Smooth muscle cell (in vitro differentiated cells): ENCODE measurements at regions not wholly inside any gene's neighbourhood (a gene's known extent, or its start where the extent isn't known, plus 50 kb on each side); places are given as distances from the start of the nearest gene placed in this dataset.
A peak's percentile ranks its signal among the peaks of the same experiment; 100 is the strongest.

Source experiments
- DNase-seq: peaks from one replicate; lab custom pipeline; 2025; ENCODE audit not compliant: unreplicated experiment; lab: John Stamatoyannopoulos, UW
- H2AFZ ChIP-seq: fragments of 200-600 bp; sonication (generic); 2 replicates; pipeline ENCODE4 v1.6.0; 2016; ENCODE audit warnings: antibody characterized with exemption, low read depth, mild to moderate bottlenecking
- H3F3A ChIP-seq: fragments of 200-600 bp; sonication (generic); 2 replicates; pipeline ENCODE4 v1.6.0; 2017; ENCODE audit warnings: antibody characterized with exemption, low read depth
- H3K27ac ChIP-seq: fragments of 200-600 bp; sonication (generic); 2 replicates; pipeline ENCODE4 v1.5.1; 2016; ENCODE audit warnings: low read depth, mild to moderate bottlenecking
- H3K27me3 ChIP-seq: fragments of 200-600 bp; sonication (generic); 2 replicates; pipeline ENCODE4 v1.6.1; 2016; ENCODE audit warnings: low read depth, mild to moderate bottlenecking
- H3K36me3 ChIP-seq: fragments of 200-600 bp; sonication (generic); 2 replicates; pipeline ENCODE4 v1.5.1; 2016; ENCODE audit warnings: low read depth
- H3K4me1 ChIP-seq: fragments of 200-600 bp; sonication (generic); 2 replicates; pipeline ENCODE4 v1.5.1; 2016; ENCODE audit warnings: low read depth
- H3K4me2 ChIP-seq: fragments of 200-600 bp; sonication (generic); 2 replicates; pipeline ENCODE4 v1.6.0; 2016; ENCODE audit warnings: mild to moderate bottlenecking
- H3K4me3 ChIP-seq: fragments of 200-600 bp; sonication (generic); 2 replicates; pipeline ENCODE4 v1.5.1; 2016; ENCODE audit warnings: mild to moderate bottlenecking
- H3K79me2 ChIP-seq: fragments of 200-600 bp; sonication (generic); 2 replicates; pipeline ENCODE4 v1.6.0; 2016; ENCODE audit warnings: low read depth, mild to moderate bottlenecking
- H3K9ac ChIP-seq: fragments of 200-600 bp; sonication (generic); 2 replicates; pipeline ENCODE4 v1.6.0; 2016; ENCODE audit warnings: low read depth
- H3K9me3 ChIP-seq: fragments of 200-600 bp; sonication (generic); replicated peaks from 2 replicates; pipeline ENCODE4 v1.5.1; 2016; ENCODE audit warnings: low read depth
- H4K20me1 ChIP-seq: fragments of 200-600 bp; sonication (generic); 2 replicates; pipeline ENCODE4 v1.6.0; 2016; ENCODE audit warnings: low read depth
- WGBS: methylation state at CpG from one replicate; pipeline ENCODE4 v1.1.7; 2016; ENCODE audit warnings: low lambda C conversion rate; 5-methylcytosine and 5-hydroxymethylcytosine counted together
- TF ChIP-seq, protein P1 (sequence below): fragments of 200-600 bp; sonication (generic); IDR thresholded peaks from 2 replicates; pipeline ENCODE4 v1.5.1; 2017; ENCODE audit warnings: borderline replicate concordance, mild to moderate bottlenecking, antibody characterized with exemption; ENCODE audit not compliant: insufficient read depth, poor library complexity, severe bottlenecking

DNA sequence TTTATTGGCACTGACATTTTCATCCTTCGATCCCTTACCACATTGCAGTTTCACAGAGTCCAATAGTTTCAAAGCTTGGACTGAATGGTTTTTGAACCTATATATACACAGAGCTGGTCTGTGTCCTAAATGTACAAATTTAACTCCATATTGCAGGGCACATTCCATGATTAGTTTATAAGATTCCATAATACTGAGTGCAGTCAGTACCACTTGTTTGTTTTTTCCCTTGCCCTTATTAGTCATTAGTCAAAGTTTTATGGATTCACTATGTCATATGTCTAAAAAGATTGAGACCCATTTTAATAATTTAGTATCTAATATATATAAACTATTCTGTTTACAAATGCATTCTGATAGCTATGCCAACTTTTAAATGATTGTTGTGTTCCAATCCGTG lies 654.8 kb upstream of the MEF2C start:
- Histone ChIP-seq H3K4me2 (no peak overlapping the region), H3K9me3 (no peaks in the 10 kb centered on the region), H3F3A (no peaks in the 10 kb centered on the region), H3K4me3 (no peak overlapping the region), H3K9ac (no peak overlapping the region), H3K36me3 (no peaks in the 10 kb centered on the region), H3K79me2 (no peaks in the 10 kb centered on the region), H3K27me3 (no peaks in the 10 kb centered on the region), H4K20me1 (no peaks in the 10 kb centered on the region), H3K27ac (no peak overlapping the region), H2AFZ (no peak overlapping the region), H3K4me1 (no peaks in the 10 kb centered on the region)
- no peak for DNase-seq
- TF ChIP-seq, protein P1, sequence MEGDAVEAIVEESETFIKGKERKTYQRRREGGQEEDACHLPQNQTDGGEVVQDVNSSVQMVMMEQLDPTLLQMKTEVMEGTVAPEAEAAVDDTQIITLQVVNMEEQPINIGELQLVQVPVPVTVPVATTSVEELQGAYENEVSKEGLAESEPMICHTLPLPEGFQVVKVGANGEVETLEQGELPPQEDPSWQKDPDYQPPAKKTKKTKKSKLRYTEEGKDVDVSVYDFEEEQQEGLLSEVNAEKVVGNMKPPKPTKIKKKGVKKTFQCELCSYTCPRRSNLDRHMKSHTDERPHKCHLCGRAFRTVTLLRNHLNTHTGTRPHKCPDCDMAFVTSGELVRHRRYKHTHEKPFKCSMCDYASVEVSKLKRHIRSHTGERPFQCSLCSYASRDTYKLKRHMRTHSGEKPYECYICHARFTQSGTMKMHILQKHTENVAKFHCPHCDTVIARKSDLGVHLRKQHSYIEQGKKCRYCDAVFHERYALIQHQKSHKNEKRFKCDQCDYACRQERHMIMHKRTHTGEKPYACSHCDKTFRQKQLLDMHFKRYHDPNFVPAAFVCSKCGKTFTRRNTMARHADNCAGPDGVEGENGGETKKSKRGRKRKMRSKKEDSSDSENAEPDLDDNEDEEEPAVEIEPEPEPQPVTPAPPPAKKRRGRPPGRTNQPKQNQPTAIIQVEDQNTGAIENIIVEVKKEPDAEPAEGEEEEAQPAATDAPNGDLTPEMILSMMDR: no peak
- WGBS: 94% methylated on average over 2 of the region's 2 CpGs

DNA sequence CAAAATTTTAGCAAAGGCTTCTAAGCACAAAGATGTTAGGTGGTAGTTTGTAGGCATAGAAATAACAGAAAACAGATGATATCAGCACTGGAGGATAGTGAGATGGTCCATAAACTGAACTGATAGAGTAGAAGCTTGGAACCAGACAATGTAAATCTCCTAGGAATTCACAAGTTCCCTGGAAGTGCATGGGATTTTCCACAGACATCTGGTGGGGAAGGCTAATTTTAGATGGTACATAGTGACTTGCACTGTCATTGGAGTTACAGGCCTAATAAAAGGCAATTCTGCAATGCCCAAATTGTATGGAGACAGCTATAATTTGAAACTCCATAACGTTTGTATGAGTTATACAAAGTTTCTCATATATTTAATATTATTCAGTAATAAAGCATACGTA lies 653.0 kb upstream of the MEF2C start:
- DNase-seq: no peak
- H3F3A ChIP-seq: no peaks in the 10 kb centered on the region
- no peaks in the 10 kb centered on the region for H4K20me1 ChIP-seq

DNA sequence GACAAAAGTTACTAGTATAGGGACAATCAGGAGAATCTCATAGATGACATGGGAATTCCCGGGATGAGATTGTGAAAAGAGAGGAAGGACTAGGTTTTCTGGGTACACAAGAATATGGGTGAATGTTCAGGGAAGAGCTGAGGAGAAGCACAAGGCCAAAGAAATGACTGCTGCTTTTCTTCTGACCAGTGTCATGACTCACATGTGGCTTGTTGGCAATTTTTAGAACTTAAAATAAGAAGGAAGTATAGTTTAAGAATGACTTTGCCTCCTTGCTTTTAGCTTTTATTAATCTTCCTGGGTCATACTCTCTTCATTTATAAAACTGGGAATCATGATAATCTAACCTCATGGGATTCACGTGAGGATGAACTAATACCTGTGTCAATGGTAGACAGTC lies 652.4 kb upstream of the MEF2C start:
- H2AFZ ChIP-seq: peak overlapping the region; percentile 6
- no peak for DNase-seq

More for the DNA sequence above, 653.0 kb upstream of the MEF2C start:
- Histone ChIP-seq H3K27ac (peak overlapping the region; percentile 14), H3K27me3 (no peaks in the 10 kb centered on the region), H3K9me3 (no peaks in the 10 kb centered on the region), H3K79me2 (no peaks in the 10 kb centered on the region), H3K4me2 (peak overlapping the region; percentile 0), H3K4me3 (no peak overlapping the region), H3K36me3 (no peaks in the 10 kb centered on the region), H3K9ac (no peak overlapping the region), H3K4me1 (no peaks in the 10 kb centered on the region), H2AFZ (peak overlapping the region; percentile 6)
- WGBS: 76% methylated on average over 2 of the region's 2 CpGs
- TF ChIP-seq, protein P1: no peak

DNA sequence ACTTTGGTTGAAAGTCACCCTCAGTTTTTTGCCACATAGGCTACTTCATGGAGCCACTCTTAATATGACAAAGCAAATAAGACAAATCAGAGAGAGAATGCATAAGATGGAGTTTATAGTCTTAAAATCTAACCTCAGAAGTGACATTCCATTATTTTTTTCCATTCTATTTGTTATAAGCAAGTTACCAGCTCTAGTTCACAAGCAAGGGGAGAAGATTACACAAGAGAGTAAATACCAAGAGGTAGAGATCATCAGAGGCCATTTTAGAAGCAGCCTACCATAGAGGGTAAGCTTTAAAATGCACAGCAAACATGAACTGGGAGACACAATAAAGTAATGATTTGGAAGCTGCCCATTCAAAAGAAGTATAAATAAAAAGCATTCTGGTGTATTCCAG lies 651.3 kb upstream of the MEF2C start:
- Histone ChIP-seq H3K4me3 (no peak overlapping the region), H3F3A (no peaks in the 10 kb centered on the region), H3K36me3 (no peaks in the 10 kb centered on the region), H3K4me2 (no peak overlapping the region), H4K20me1 (no peaks in the 10 kb centered on the region), H2AFZ (no peak overlapping the region), H3K27me3 (no peaks in the 10 kb centered on the region), H3K79me2 (no peaks in the 10 kb centered on the region), H3K9ac (no peak overlapping the region), H3K4me1 (no peaks in the 10 kb centered on the region), H3K27ac (no peak overlapping the region), H3K9me3 (no peaks in the 10 kb centered on the region)
- no peak for DNase-seq
- TF ChIP-seq, protein P1: no peak

More for the DNA sequence above, 652.4 kb upstream of the MEF2C start:
- Histone ChIP-seq H3K36me3 (no peaks in the 10 kb centered on the region), H3K27me3 (no peaks in the 10 kb centered on the region), H3F3A (no peaks in the 10 kb centered on the region), H3K9me3 (no peaks in the 10 kb centered on the region), H3K9ac (no peak overlapping the region), H4K20me1 (no peaks in the 10 kb centered on the region), H3K27ac (peak overlapping the region; percentile 14), H3K4me2 (peak overlapping the region; percentile 0), H3K4me1 (no peaks in the 10 kb centered on the region), H3K79me2 (no peaks in the 10 kb centered on the region), H3K4me3 (no peak overlapping the region)
- 93% methylated on average over 2 of the region's 2 CpGs for WGBS
- TF ChIP-seq, protein P1: no peak
